NOMO-1 (cell line): ENCODE measurements at regions not wholly inside any gene's neighbourhood (a gene's known extent, or its start where the extent isn't known, plus 50 kb on each side); places are given as distances from the start of the nearest gene placed in this dataset.
"Not testable (repeated sequence)": the region's sequence is repeated elsewhere in the genome, so short reads cannot be mapped to it uniquely, and the experiment has no call there.

Experiments used
- DNase-seq, 2 experiments: peaks; one replicate each; lab custom pipeline; 2025; ENCODE audit not compliant: unreplicated experiment in 2 of 2; lab: John Stamatoyannopoulos, UW

GRCh38 chr1:229710746-229711145 is 84.7 kb downstream of the URB2 start:
- DNase-seq, result no peak

- DNase-seq, result no peak
These were observed 88.3 kb downstream of the URB2 start for GRCh38 chr1:229714306-229714705.

GRCh38 chr1:229714964-229715603 is 89.0 kb downstream of the URB2 start:
- peak in 1 of 2 experiments; percentile 19 for DNase-seq

DNA sequence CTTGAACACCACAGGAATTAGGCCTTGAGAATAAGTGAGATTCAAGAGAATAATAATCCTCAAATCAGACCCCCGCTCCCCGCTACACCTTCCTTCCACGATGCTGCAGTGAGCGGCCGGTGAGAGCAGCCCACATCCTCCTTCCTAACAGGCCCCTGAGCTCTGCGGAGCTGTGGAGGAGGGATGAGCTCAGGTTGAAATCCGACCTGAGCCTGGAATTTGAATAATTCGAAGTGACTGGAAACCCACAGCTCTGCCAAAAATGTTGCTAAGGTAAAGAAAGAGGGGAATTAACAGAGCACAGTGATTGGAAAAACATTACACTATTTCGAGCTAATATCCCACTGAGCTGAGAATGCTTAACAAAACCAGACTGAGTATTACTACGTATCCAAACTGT is 90.0 kb downstream of the URB2 start:
- DNase-seq, result no peak

DNA sequence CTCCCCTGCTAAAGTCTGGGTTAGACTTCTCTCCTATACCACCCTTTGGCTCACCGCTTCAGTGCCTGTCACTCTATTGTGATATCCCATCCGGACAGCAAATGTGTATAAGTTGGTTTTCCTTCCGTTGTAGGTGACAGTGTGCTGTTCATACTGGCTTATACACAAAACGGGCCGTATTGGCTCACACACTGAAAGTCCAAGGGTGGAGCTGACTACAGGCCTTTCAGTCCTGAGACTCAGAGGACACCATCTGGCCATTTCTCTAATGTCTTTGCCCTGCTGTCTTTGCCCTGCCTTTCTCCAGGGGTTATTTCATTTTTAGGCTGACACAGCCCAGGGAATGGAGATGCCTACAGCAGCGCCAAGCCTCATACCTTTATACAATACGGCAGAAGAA is 90.7 kb downstream of the URB2 start:
- no peak for DNase-seq

DNA sequence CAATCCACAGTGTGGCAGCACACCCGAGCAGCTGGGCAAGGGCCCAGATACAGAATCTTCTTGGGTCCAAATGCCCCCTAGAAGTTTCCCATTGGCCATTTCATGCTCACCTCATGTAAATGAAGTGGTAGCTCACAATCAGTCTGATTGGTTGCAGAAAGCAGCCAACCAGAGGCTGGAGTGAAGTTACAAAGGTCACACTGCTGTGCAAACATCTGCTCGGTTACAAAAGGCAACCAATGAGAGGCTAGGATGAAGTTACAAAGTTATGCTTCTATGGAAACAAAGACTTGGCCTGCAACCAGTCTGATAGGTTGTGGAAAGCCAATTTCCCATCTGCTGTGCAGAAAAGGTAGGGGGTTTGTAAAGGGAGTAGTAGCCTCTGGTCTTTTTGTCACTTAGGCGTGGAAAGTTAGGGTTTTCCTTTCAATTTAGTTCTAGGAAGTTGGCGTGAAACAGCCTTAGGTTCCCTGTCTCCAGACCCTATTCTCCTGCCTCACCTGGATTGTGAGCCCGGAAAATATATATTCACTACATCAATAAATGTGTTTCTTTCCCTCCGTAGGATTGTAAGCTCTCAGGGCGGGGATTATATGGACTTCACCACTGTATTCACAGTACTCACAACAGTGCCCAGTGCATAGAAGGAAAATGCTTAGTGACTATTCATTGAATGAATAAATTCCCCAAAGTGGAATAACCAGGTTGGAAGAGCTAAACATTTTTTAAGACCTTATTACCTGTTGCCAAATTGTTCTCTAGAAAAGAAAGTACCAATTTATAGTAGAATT is 91.9 kb downstream of the URB2 start:
- DNase-seq, result no peak

- DNase-seq, result no peak
These were observed 100.0 kb downstream of the URB2 start for GRCh38 chr1:229726061-229726460.

DNA sequence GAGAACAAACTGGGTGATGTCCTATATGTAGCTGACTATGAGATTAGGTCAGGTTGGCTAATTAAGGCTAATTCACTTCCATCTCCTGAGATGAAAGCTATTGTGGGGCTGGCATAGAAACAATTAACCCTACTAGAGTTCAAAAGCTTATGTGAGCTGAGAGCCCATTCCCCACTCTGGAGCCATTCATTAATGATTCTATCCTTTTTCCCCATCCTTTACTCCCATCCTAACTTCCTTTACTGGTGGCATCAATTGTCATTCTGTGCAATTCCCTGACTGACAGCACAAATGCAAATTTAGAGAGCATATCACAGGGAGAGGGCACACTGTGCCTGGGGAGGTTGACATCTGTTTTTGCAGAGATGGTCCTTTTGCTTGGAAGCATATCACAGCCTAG is 103.9 kb downstream of the URB2 start:
- DNase-seq, result no peak

GRCh38 chr1:229730573-229730972 is 104.5 kb downstream of the URB2 start:
- no peak for DNase-seq

GRCh38 chr1:229732061-229732460 is 106.0 kb downstream of the URB2 start:
- DNase-seq, result no peak

DNA sequence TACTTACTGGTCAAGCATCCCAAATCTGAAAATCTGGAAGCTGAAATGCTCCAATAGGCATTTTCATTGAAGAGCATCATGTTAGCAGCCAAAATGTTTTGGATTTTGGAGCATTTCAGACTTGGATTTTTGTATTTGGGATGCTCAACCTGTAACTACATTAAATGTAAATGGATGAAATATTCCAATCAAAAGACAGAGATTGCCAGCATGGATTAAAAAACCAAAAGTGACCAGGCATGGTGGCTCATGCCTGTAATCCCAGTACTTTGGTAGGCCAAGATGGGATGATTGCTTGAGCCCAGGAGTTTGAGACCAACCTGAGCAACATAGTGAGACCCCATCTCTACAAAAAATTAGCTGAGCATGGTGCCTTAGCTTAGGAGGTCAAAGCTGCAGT is 110.3 kb downstream of the URB2 start:
- no peak for DNase-seq

- not testable (repeated sequence) for DNase-seq
These were observed 116.6 kb downstream of the URB2 start for GRCh38 chr1:229742614-229743013.

GRCh38 chr1:229749992-229750391 is 123.9 kb downstream of the URB2 start:
- no peak for DNase-seq

GRCh38 chr1:229751610-229752009 is 125.6 kb downstream of the URB2 start:
- no peak for DNase-seq

- DNase-seq, result no peak
These were observed 126.6 kb downstream of the URB2 start for GRCh38 chr1:229752679-229753078.

GRCh38 chr1:229753764-229754551 is 127.9 kb downstream of the URB2 start:
- peak in 1 of 2 experiments; percentile 2 for DNase-seq

GRCh38 chr1:229756666-229757065 is 130.6 kb downstream of the URB2 start:
- no peak for DNase-seq

DNA sequence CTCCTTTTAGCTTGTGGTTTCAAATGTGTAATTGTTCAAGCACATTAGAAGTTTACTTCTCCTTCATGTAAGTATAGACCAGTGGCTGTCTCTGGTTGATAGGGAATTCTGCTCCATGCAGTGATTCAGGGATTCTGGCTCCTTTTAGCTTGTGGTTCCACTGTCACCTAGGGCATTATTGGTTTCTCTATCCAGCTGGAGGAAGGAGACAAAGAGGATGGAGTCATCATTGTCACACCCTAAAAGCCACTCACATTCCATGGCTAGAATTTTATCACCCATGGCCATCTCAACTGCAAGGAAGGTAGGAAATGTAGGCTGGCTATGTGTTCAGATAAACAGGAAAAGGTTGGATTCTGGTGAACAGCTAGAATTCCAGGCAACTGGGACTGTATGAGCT is 131.2 kb downstream of the URB2 start:
- no peak for DNase-seq

DNA sequence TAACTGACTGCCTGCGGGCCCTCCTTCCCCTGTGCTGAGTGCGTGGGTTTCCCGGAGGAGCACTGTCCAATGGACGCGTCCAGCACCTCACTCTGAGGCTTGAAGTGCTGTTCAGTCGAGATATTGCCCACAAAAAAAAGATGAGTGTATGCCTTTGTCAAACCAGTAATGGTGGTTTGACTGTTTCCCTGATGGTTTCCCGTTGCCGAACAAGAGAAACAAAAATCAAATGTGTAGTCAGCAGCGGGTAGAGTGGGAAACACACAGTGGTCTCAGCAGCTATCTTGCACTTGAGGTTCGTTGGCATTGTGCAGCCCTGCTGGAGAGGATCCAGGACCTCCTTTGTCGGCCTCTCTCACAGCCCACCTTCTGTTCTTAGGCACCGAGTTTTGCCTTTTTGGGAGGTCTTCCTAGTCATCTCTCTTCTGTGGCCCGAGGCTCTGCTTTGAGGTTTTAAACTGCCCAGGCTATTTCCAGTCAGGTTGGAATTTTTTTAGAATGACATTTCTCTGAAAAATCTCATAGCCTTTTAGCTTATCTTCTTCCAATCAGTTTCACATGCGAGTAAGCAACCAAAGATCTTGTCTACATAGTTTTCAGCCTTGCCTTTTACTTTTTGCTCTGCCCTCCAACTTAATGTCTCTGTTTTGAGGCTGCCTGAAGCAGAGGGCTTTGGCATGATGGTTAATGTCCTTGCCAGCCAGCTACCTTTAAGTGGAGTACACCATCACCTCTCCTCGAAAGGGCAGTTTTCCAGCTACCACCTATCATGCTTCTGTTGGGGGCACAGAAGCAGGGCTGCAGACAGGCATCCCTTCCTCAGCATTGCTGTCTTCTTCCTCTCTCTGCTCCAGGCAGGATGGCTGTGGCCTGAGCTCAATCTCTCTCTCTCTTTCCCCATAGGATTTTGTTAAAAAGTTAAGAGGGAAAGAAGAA is 132.3 kb downstream of the URB2 start:
- DNase-seq, result no peak

- DNase-seq, result no peak
These were observed 133.0 kb downstream of the URB2 start for GRCh38 chr1:229759037-229759435.

DNA sequence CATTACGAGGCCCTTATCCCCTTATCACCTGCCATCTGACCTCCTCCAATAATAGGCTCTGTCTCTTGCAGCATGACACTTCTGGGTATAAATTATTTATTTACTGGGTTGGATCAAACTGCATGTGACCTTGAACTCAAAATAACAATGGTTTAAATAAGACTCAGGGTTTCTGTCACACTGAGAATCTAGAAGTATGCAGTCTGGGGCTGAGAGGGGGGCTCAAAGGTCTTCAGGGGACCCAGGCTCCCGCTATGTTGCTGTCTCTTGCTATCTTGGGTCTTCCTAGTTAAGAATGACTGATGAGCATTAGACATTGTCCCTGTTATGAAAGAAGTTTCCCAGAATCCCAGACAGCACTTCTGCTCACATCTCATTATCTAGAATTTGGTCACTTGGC is 133.5 kb downstream of the URB2 start:
- DNase-seq, result no peak
